ENCODE measurements at regions not wholly inside any gene's neighbourhood (a gene's known extent, or its start where the extent isn't known, plus 50 kb on each side); places are given as distances from the start of the nearest gene placed in this dataset.

DNA sequence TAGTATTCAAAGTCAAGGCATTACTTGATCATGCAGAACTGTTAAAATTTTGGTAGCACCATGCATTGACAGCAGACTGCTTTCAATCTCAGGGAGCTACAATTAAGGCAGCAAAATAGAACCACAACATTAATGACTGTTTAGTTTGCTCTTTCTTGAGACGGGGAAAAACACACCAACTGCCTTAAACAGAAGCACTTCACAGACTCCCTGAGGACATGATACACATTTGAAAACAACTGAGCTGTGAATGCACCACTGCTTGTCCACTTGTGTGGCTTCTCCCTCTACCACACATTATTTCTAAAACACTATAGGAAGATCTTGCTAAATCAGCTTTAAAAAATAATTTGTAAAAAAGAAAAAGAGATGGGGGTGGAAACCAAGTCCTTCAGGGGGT, 79.6 kb upstream of the MAST4 start:
- no peak overlapping the region for H3K27ac ChIP-seq (ENCODE audit: low read depth, low read length)
- no peaks in the 10 kb centered on the region for H3K36me3 ChIP-seq (ENCODE audit: insufficient read depth, low read length)
- POLR2A ChIA-PET = no interaction called here
- Mint-ChIP-seq H3K36me3 (no peaks in the 10 kb centered on the region), H3K27ac (no peak overlapping the region), H3K4me1 (no peaks in the 10 kb centered on the region), H3K9me3 (peaks cover 0 to 12% (median 5%) of the 10 kb centered on the region in 5 donors), H3K4me3 (no peak overlapping the region), H3K27me3 (peaks cover 3 to 4% of the 10 kb centered on the region in 2 donors)
- no peak overlapping the region for H3K4me3 ChIP-seq (ENCODE audit: low read length)
- DNase-seq = no peak
- H3K4me1 ChIP-seq (ENCODE audit: insufficient read depth, low read length) = no peaks in the 10 kb centered on the region
- CTCF ChIA-PET = no interaction called here
- no peaks in the 10 kb centered on the region for H3K9me3 ChIP-seq (ENCODE audit: low read length)
- no peaks in the 10 kb centered on the region for H3K27me3 ChIP-seq (ENCODE audit: insufficient read depth, low read length, poor library complexity, severe bottlenecking)

GRCh38 chr5:66517351-66517750, 78.8 kb upstream of the MAST4 start:
- ChIA-PET POLR2A (no interaction called here), CTCF (no interaction called here)
- Mint-ChIP-seq H3K9me3 (peaks cover 0 to 12% (median 5%) of the 10 kb centered on the region in 5 donors), H3K36me3 (no peaks in the 10 kb centered on the region), H3K27me3 (peaks cover 2 to 3% of the 10 kb centered on the region in 2 donors), H3K4me1 (no peaks in the 10 kb centered on the region), H3K4me3 (no peak overlapping the region), H3K27ac (no peak overlapping the region)
- Histone ChIP-seq H3K36me3 (ENCODE audit: insufficient read depth, low read length) (no peaks in the 10 kb centered on the region), H3K27ac (ENCODE audit: low read depth, low read length) (no peak overlapping the region), H3K4me3 (ENCODE audit: low read length) (no peak overlapping the region), H3K9me3 (ENCODE audit: low read length) (no peaks in the 10 kb centered on the region), H3K27me3 (ENCODE audit: insufficient read depth, low read length, poor library complexity, severe bottlenecking) (no peaks in the 10 kb centered on the region), H3K4me1 (ENCODE audit: insufficient read depth, low read length) (no peaks in the 10 kb centered on the region)
- no peak for DNase-seq

DNA sequence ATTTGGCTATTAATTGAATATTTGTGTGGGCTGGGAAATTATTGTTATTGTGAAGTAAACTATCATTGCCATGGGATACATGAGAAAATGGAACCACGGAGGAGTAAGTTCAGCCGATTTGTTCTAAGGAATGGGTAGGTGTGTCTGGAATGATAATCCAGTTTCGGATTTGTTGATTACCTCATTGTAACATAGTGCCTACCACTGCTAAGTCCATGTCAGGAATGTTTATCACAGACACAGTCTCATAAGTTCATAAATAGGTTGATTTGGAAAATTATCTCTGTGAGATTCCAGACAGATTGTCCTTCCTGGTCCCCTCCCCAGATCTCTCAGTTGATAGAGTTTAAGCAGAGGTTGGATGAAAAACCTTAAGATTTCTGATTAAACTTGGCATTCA, 78.1 kb upstream of the MAST4 start:
- CTCF ChIA-PET = no interaction called here
- Histone ChIP-seq H3K27ac (ENCODE audit: low read depth, low read length) (no peak overlapping the region), H3K9me3 (ENCODE audit: low read length) (no peaks in the 10 kb centered on the region), H3K4me3 (ENCODE audit: low read length) (no peak overlapping the region), H3K4me1 (ENCODE audit: insufficient read depth, low read length) (no peaks in the 10 kb centered on the region), H3K27me3 (ENCODE audit: insufficient read depth, low read length, poor library complexity, severe bottlenecking) (no peaks in the 10 kb centered on the region), H3K36me3 (ENCODE audit: insufficient read depth, low read length) (no peaks in the 10 kb centered on the region)
- no peaks in the 10 kb centered on the region for H3K36me3 Mint-ChIP-seq
- H3K9me3 Mint-ChIP-seq = peaks cover 0 to 12% (median 5%) of the 10 kb centered on the region in 5 donors
- H3K27ac Mint-ChIP-seq = no peak overlapping the region
- no peak for DNase-seq
- no peak overlapping the region for H3K4me3 Mint-ChIP-seq
- POLR2A ChIA-PET = no interaction called here
- H3K4me1 Mint-ChIP-seq = no peaks in the 10 kb centered on the region
- H3K27me3 Mint-ChIP-seq = peaks cover 0 to 4% of the 10 kb centered on the region in 2 donors

- Mint-ChIP-seq H3K27me3 (peaks cover 0 to 4% of the 10 kb centered on the region in 2 donors), H3K9me3 (peaks cover 0 to 12% (median 5%) of the 10 kb centered on the region in 5 donors), H3K4me3 (no peak overlapping the region), H3K4me1 (no peaks in the 10 kb centered on the region), H3K27ac (no peak overlapping the region), H3K36me3 (no peaks in the 10 kb centered on the region)
- H3K9me3 ChIP-seq (ENCODE audit: low read length) = no peaks in the 10 kb centered on the region
- H3K4me1 ChIP-seq (ENCODE audit: insufficient read depth, low read length) = no peaks in the 10 kb centered on the region
- ChIA-PET CTCF (no interaction called here), POLR2A (no interaction called here)
- no peak for DNase-seq
- no peaks in the 10 kb centered on the region for H3K27me3 ChIP-seq (ENCODE audit: insufficient read depth, low read length, poor library complexity, severe bottlenecking)
- H3K4me3 ChIP-seq (ENCODE audit: low read length) = no peak overlapping the region
- H3K36me3 ChIP-seq (ENCODE audit: insufficient read depth, low read length) = no peaks in the 10 kb centered on the region
- no peak overlapping the region for H3K27ac ChIP-seq (ENCODE audit: low read depth, low read length)
These were observed 77.4 kb upstream of the MAST4 start for GRCh38 chr5:66518753-66519152.

DNA sequence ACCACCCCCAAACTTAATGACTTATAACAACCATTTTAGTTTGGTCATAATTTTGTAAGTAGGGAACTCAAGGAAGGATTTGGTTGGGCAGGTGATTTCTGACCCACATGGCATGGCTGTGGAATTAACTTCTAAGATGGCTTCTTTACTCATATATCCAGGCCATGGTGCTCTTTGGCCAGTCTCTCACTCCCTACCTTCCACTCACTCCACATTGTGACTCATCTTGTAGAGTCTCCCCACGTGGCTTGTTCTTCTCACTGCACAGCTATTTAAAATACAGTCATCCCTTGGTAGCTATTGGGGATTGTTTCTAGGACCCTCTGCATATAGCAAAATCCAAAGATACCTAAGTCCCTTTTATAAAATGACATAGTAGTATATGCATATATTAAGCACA, 76.6 kb upstream of the MAST4 start:
- DNase-seq = no peak
- peaks cover 0 to 12% (median 5%) of the 10 kb centered on the region in 5 donors for H3K9me3 Mint-ChIP-seq
- H3K4me3 ChIP-seq (ENCODE audit: low read length) = no peak overlapping the region
- no peaks in the 10 kb centered on the region for H3K4me1 Mint-ChIP-seq
- no peak overlapping the region for H3K27ac Mint-ChIP-seq
- ChIA-PET CTCF (no interaction called here), POLR2A (no interaction called here)
- H3K36me3 ChIP-seq (ENCODE audit: insufficient read depth, low read length) = no peaks in the 10 kb centered on the region
- H3K9me3 ChIP-seq (ENCODE audit: low read length) = no peaks in the 10 kb centered on the region
- no peaks in the 10 kb centered on the region for H3K27me3 ChIP-seq (ENCODE audit: insufficient read depth, low read length, poor library complexity, severe bottlenecking)
- H3K27me3 Mint-ChIP-seq = peaks cover 0 to 4% of the 10 kb centered on the region in 2 donors
- H3K36me3 Mint-ChIP-seq = no peaks in the 10 kb centered on the region
- H3K4me1 ChIP-seq (ENCODE audit: insufficient read depth, low read length) = no peaks in the 10 kb centered on the region
- no peak overlapping the region for H3K27ac ChIP-seq (ENCODE audit: low read depth, low read length)
- H3K4me3 Mint-ChIP-seq = no peak overlapping the region

DNA sequence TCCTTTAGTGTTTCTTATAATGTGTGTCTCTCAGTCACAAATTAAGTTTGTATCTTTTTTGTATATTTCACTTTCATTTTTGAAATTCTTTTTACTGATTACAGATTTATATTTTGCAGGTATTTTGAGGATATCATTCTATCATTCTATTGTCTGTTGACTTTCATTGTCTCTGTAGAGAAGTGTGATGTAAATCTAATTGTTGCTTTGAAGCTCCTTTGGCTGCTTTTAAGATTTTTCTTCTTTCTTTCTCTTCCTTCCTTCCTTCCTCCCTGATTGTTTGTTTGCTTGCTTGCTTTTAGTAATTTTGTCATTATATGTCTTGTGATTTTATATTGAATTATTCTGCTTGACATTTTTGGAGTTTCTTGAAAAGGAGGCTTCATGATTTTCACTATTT, 75.3 kb upstream of the MAST4 start:
- no peak overlapping the region for H3K27ac Mint-ChIP-seq
- POLR2A ChIA-PET = no interaction called here

DNA sequence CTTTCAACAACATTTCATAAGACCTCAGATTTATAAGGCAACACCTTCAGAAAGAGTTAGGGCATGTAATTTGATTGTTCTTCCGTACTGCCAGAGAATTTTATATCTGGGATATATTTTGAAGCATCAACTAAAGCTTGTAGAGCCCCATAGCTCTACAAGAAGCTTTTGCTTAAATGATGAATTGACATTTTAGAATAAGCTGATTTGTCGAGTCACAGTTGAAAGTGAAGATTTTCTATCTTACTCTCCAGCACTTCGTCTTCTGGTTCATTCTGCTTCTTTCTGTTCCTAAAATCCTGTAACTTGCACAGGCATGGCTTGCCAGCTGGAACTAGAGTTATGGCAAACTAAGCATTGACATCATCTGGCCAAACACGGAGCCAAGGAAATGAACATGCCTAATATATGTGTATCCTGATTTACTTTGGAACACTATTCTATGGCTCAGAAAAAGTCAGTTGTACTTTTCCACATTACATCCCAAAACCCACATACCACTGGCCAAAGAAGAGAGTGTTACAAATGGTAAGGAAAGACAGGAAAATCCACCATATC, 68.6 kb upstream of the MAST4 start:
- H3K9me3 Mint-ChIP-seq = peaks cover 0 to 2% (median 1%) of the 10 kb centered on the region in 5 donors
- ChIA-PET POLR2A (no interaction called here), CTCF (no interaction called here)
- H3K27ac Mint-ChIP-seq = no peak overlapping the region
- H3K4me1 Mint-ChIP-seq = no peaks in the 10 kb centered on the region
- Histone ChIP-seq H3K36me3 (ENCODE audit: insufficient read depth, low read length) (no peaks in the 10 kb centered on the region), H3K9me3 (ENCODE audit: low read length) (no peaks in the 10 kb centered on the region), H3K4me3 (ENCODE audit: low read length) (no peak overlapping the region), H3K27me3 (ENCODE audit: insufficient read depth, low read length, poor library complexity, severe bottlenecking) (no peaks in the 10 kb centered on the region), H3K4me1 (ENCODE audit: insufficient read depth, low read length) (no peaks in the 10 kb centered on the region), H3K27ac (ENCODE audit: low read depth, low read length) (no peak overlapping the region)
- no peak for DNase-seq
- H3K4me3 Mint-ChIP-seq = no peak overlapping the region
- peaks cover 0 to 1% of the 10 kb centered on the region in 2 donors for H3K27me3 Mint-ChIP-seq
- no peaks in the 10 kb centered on the region for H3K36me3 Mint-ChIP-seq

More for the DNA sequence above, 75.3 kb upstream of the MAST4 start:
- no peak overlapping the region for H3K4me3 Mint-ChIP-seq
- Histone ChIP-seq H3K9me3 (ENCODE audit: low read length) (no peaks in the 10 kb centered on the region), H3K4me3 (ENCODE audit: low read length) (no peak overlapping the region), H3K4me1 (ENCODE audit: insufficient read depth, low read length) (no peaks in the 10 kb centered on the region), H3K27ac (ENCODE audit: low read depth, low read length) (no peak overlapping the region), H3K27me3 (ENCODE audit: insufficient read depth, low read length, poor library complexity, severe bottlenecking) (no peaks in the 10 kb centered on the region), H3K36me3 (ENCODE audit: insufficient read depth, low read length) (no peaks in the 10 kb centered on the region)
- no peaks in the 10 kb centered on the region for H3K36me3 Mint-ChIP-seq
- DNase-seq = no peak
- no peaks in the 10 kb centered on the region for H3K4me1 Mint-ChIP-seq
- CTCF ChIA-PET = no interaction called here
- peaks cover 0 to 12% (median 5%) of the 10 kb centered on the region in 5 donors for H3K9me3 Mint-ChIP-seq
- H3K27me3 Mint-ChIP-seq = peaks cover 0 to 1% of the 10 kb centered on the region in 2 donors

GRCh38 chr5:66529182-66529581, 67.0 kb upstream of the MAST4 start:
- POLR2A ChIA-PET = no interaction called here
- no peak overlapping the region for H3K4me3 Mint-ChIP-seq
- Histone ChIP-seq H3K9me3 (ENCODE audit: low read length) (no peaks in the 10 kb centered on the region), H3K27ac (ENCODE audit: low read depth, low read length) (no peak overlapping the region), H3K27me3 (ENCODE audit: insufficient read depth, low read length, poor library complexity, severe bottlenecking) (no peaks in the 10 kb centered on the region), H3K36me3 (ENCODE audit: insufficient read depth, low read length) (no peaks in the 10 kb centered on the region), H3K4me1 (ENCODE audit: insufficient read depth, low read length) (no peaks in the 10 kb centered on the region), H3K4me3 (ENCODE audit: low read length) (no peak overlapping the region)
- no peaks in the 10 kb centered on the region for H3K36me3 Mint-ChIP-seq
- peaks cover 0 to 2% (median 0%) of the 10 kb centered on the region in 5 donors for H3K9me3 Mint-ChIP-seq
- H3K27ac Mint-ChIP-seq = no peak overlapping the region
- no peaks in the 10 kb centered on the region for H3K4me1 Mint-ChIP-seq
- no peaks in the 10 kb centered on the region for H3K27me3 Mint-ChIP-seq
- CTCF ChIA-PET = interaction anchor here (0.7 kb wide), 1 partner anchor 76 kb away, joined by 3 read pairs; no protein-coding TSS in a partner anchor
- no peak for DNase-seq

DNA sequence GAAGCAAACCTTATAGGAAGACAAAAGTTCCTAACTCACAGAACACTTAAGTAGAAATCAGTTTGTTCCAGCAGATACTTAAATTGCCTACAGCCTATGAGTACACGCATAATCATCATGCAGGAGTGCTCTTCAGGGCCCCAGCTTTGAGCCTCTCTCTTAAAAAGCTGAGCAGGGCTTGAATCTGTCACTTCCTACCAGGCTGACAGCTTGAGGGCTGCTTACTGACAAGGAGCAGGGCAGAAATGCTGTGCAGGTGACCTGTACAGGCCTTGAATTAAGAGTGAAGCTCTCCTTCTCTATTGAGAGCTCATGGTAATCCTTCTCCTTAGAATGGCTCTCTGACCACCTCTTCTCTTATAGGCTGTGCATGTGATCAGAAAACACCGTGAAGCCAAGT, 66.5 kb upstream of the MAST4 start:
- Histone ChIP-seq H3K27me3 (ENCODE audit: insufficient read depth, low read length, poor library complexity, severe bottlenecking) (no peaks in the 10 kb centered on the region), H3K9me3 (ENCODE audit: low read length) (no peaks in the 10 kb centered on the region), H3K4me1 (ENCODE audit: insufficient read depth, low read length) (no peaks in the 10 kb centered on the region), H3K27ac (ENCODE audit: low read depth, low read length) (no peak overlapping the region), H3K36me3 (ENCODE audit: insufficient read depth, low read length) (no peaks in the 10 kb centered on the region), H3K4me3 (ENCODE audit: low read length) (no peak overlapping the region)
- no peak for DNase-seq
- no peaks in the 10 kb centered on the region for H3K36me3 Mint-ChIP-seq
- H3K9me3 Mint-ChIP-seq = peaks cover 0 to 2% (median 0%) of the 10 kb centered on the region in 5 donors
- H3K27ac Mint-ChIP-seq = no peak overlapping the region
- ChIA-PET POLR2A (no interaction called here), CTCF (interaction anchor here (0.7 kb wide), 1 partner anchor 75 kb away, joined by 3 read pairs; no protein-coding TSS in a partner anchor)
- no peaks in the 10 kb centered on the region for H3K27me3 Mint-ChIP-seq
- H3K4me1 Mint-ChIP-seq = no peaks in the 10 kb centered on the region
- no peak overlapping the region for H3K4me3 Mint-ChIP-seq
